HPDE6-E6E7 (cell line): ENCODE measurements at regions not wholly inside any gene's neighbourhood (a gene's known extent, or its start where the extent isn't known, plus 50 kb on each side); places are given as distances from the start of the nearest gene placed in this dataset.

ENCODE experiments used
- DNase-seq: peaks from one replicate; pipeline ENCODE4 v3.0.0; 2011; ENCODE audit warnings: missing footprints; ENCODE audit errors: extremely low spot score

DNA sequence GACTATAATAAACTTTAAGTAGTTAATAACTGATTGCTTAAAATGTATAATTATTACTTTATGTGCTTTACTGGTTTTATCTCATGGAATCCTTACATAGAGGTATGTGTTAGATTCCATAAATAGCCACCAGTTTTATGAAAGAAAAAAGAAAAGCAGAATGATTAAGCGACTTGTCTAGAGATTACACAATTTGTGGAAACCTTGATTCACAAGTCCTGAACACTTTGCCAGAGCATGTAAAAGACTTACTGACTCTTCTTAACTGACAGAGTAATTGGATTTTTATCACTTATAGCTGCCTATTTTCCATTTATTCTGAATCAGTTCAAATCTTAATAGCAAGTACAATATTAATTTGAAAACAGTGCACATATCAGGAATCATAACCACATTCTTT is 448.7 kb upstream of the NETO1 start:
- DNase-seq = no peak

DNA sequence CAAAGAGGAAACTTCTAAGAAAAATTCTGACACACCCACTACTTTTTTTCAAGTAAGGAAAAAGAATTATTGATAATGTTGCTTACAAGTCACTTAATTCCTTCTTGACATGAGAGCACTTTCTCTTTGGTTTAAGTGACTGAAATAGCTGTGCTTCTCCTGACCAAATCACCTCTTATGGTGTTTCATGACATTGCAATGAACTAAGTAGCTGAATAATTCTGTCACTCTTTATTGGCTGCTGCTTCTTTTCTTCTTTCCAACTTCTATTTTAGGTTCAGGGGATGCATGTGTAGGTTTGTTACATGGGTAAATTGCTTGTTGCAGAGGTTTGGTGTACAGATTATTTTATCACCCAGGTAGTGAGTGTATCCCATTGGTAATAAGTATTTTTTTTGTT is 447.6 kb upstream of the NETO1 start:
- DNase-seq = no peak

DNA sequence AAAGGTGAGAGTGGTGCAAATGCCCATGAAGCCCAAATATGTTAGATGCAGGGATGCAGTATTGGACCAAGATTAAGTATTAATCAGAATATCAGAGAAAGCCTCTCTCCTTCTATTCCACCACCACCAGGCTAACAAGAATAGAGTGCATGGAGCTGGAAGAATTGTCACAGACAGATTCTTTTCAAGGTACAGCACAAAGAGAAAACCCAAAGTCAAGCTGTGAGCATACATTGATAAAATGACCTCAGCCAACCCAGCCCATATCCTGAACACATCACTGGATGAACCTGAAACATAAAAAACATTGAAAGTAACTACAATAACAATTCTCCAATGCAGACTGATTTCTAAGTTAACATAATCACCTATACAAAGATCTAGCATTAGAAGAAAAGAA is 445.7 kb upstream of the NETO1 start:
- no peak for DNase-seq

DNA sequence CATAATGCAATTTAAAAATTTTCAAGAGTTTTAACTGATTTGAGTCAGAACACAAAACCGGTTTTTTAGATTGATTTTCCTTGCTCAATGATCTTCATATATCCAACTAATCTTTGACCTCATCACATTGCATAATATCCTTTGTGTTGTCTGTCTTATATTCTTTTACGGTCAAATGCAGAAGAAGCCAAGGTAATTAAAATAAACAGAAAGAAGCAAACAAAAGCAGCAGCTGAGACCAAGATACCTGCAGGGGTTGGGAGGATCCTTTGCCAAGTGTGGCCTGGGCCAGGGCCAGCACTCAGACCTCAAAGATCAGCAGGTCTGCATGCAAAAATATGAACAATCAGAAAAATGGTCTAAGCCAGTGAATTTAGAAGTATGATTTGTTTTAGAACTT is 428.9 kb upstream of the NETO1 start:
- no peak for DNase-seq

DNA sequence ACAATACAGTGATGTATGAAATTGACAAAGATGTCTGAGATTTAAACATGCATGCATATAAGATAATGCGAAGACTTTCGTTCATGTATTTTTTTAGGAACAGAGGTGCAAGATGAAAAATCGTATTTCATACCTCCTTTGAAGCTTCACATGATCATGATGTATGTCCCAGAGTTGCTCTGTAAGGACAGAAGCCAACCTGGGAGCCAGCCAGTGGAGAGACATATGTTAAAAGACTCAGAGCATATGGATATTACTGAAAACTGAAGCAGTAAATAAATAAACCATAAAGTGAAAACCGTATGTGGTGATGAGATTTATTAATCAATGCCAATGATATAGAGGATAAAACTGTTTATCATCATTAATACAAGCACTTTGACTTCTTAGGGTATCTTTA is 424.4 kb upstream of the NETO1 start:
- no peak for DNase-seq

DNA sequence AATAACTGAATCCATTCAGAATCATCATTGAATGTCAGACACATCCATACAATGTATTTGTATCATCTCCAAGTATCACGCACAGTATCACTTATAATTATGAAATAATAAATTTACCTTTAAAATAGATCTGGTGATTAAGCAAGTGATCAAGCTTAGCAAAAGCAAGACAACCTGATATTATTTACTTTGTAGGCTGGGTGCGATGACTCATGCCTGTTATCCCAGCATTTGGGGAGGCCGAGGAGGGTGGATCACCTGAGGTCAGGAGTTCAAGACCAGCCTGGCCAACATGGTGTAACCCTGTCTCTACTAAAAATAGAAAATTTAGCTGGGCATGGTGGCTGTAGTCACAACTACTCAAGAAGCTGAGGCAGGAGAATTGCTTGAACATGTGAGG is 421.0 kb upstream of the NETO1 start:
- DNase-seq = no peak

DNA sequence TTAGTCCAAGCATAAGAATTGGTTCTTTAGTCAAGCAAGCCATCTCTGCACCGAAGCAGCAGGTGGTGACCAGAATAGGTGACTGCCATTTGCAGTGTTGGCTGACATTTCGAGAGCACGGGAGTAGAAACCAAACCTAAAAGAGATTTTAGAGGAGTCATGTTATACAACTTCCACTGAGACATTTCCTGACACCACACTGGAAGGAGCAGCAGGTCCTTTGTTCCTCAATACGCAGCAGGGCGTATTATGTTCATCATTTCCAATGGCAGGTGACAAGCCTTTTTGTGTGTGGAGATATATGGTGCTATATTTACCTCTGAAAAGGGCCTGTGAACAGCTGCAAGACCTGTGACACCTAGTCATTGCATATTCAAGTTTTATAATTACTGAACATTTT is 418.8 kb upstream of the NETO1 start:
- DNase-seq = no peak

DNA sequence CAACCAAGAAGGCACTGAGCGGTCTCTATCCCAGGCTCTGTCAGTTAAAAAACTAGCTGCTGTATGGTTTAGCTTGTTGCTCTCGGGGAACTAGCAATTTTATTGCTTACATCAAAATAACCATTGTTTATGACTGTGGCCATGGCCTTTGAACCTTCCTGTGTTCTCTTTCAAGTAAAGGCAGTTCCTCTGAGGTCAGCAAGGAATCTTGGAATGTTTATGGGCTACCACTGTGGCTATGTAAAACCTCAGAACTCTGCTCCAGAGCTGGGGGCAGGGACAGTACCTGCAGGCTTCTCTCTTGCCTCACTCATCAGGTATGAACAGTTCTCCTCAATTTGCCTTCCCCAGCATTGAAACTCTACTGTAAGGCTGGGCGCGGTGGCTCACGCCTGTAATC is 416.0 kb upstream of the NETO1 start:
- DNase-seq = no peak

DNA sequence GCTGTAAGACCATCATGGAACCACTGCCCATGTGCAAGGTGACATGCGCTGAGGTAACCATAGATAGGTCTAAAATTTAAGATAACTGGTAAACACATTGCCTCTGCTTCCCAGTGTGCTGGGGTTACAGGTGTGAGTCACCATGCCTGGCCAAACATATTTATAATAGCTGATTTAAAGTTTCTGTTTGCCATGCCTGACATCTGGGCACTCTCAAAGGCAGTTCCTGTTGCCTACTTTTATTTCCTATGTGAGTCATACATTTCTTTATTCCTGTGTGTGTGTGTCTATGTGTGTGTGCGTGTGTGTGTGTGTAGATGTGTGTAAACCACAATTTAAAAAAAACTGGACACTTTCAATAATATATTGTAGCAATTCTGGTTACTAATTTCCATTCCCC is 415.2 kb upstream of the NETO1 start:
- no peak for DNase-seq

DNA sequence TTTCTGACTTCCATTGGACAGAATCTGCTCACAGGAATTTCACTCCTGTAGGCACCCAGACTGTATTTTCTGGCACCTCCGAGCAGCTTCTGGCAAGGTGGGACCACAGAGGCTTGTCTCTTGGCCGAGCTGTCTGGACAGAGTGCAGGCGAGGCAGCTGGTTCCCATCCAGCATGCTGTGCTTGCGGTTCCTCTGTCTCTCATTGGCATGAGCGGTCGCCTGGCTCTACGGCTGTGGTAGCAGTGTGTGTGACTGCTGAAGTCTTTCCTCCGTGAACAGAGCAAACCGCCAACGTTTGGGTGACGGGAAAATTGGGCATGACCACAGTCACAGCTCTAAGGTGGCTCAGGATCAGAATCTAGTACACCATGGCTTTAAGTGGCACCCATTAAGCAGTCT is 411.7 kb upstream of the NETO1 start:
- no peak for DNase-seq

DNA sequence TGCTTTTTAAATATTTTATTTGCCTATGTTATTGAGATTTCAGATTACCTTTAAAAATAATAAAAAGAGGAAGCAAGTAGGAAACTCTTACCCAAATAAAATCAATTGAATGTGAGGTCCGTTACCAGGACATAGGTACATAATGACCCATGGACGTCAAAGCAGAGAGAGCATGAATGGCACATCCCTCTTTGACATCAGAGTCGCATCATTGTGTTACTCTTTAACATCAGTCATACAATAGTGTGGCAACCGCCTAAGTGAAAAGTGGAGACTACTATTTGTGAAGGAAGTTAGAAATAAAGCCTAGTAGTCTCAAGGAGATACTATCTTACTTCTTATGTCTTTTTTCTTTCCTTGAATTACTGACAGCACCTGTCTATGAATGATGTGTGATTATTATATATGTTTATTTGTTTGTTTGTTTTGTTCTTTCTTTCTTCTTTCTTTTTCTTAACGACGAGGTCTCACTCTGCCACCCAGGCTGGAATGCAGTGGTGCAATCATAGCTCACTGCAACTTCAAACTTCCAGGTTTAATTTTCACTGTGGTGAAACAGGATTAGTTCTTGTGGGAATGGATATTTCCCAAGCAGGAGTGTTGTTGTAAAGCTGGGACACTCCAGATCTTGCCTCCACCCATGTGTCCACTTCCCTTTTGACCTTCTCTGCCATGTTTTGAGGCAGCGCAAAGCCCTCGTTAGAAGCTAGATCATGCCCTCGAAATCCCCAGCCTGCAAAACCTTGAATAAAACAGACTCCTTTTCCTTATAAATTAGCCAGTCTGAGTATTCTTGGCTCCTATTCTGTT is 407.2 kb upstream of the NETO1 start:
- DNase-seq = no peak

DNA sequence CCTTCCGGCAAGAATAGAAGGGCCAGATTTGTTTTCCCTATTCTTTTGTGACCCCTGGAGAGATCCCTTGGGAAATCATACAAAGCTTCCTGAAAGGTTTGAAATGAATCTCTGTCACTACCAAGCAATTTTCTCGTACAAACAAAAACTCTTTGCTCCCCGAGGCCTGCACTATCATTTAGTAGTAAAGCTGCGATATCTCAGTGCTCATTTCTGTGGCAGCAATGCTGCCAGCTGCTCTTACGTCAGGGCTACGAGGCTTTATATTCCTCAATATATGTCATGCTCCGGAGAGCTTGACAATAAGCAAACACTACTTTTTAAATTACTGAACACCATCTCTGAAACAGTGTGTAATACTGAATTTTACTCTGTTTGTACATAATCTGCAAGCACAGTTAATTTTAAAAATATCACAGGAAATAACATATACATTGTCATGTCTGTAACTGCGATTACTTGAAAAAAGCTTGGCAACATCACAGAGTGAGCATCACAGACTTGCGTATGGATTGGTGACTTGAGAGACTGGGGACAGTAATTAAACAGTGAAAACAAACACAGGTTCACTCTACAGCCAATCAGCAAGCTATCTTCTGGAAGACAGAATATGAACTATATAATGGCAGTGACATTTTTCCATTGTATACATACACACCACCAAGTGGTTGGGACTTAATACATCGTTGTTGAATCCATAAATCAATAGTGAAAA is 403.3 kb upstream of the NETO1 start:
- no peak for DNase-seq

DNA sequence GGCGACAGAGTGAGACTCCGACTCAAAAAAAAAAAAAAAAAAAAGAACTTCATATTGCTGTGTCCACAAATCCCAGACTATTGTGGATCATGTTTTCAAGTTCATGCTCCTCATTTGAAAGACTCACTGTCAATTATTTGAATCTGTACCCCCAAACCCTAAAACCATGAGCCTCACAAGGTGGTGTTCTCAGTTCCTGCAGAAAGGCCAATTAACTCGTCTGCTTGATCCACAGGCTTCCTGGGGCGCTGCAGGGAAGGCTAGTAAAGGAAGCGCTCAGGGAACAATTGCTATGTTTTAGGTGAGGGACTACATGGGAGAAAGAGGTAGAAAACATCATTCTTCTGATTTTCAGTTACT is 396.8 kb upstream of the NETO1 start:
- DNase-seq = no peak

DNA sequence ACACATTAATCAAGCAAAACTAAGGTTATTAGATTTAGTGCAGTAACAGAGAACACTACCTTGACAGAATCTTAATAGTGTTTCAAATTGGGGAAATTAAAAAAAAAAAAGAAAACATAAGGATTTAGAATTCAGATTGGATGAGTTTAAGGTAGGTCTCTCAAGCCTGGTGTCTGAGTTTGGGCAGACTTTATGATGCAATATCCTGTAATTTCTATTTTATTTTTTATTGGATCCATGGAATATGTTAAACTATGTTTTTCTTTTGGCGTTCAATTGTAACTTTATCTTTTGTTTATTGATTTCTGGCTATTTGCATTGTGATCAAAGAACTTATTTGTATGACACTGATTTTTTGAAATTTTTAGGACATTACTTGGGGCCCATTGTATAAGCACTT is 394.1 kb upstream of the NETO1 start:
- no peak for DNase-seq

DNA sequence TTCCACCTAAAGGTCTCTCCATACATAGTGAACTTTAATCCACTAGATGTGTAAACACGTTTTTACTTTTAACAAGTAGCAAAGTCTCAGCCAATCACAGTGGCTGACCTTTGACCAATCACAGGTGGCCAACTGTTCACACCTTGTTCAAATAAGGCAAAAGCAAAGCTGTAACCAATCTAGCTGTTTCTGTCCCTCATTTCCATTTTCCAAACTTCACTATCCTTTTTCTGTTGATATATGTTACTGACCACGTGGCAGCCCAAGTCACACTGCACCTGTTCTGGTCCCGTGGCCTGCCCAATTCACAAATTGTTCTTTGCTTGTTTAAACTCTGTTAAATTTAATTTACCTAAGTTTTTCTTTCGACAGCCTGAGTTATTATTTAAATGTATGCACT is 393.5 kb upstream of the NETO1 start:
- DNase-seq = no peak

DNA sequence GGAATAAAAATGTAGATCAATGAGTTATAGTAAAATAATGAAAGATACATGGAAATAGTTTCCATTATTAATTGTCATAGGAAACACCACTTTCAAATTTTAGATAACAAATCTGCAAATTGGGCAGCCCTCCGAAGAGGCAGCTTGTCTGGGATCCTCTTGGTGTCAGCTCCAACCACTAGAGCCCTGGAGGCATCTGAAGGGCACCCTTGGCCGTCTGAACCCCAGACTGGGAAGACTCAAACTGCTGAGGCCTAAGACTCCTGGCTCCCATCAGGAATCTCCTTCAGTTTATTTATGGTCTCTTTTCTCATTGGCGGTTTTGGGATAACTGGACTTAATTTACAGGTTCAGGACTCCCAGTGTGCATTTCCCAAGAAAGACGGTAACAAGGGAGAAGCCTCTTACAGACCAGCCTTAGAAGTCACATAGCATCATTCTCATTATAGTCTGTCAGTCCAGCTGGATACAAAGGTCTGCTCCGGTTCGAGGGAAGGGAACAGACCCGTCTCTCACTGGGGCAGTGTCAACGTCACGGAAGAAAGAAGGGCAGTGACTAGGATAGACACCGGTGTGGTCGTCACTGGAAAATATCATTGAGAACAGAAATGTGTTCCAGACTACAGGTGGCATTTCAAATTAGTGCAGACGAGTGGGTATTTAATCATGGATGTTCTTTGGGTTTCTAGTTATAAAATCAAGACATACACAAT is 390.7 kb upstream of the NETO1 start:
- no peak for DNase-seq

DNA sequence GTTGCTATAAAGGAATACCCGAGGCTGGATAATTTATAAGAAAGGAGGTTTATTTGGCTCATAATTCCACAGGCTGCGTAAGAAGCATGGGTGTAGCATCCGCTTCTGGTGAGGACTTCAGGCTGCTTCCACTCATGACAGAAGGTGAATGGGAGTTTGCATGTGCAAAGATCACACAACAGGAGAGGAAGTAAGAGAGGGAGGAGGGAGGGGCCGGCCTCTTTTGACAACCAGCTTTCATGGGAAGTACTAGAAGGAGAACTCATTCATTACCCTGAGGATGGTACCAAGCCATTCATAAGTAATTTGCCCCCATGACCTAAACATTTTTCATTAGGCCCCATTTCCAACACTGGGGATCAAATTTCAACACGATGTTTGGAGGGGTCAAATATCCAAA is 386.8 kb upstream of the NETO1 start:
- no peak for DNase-seq

DNA sequence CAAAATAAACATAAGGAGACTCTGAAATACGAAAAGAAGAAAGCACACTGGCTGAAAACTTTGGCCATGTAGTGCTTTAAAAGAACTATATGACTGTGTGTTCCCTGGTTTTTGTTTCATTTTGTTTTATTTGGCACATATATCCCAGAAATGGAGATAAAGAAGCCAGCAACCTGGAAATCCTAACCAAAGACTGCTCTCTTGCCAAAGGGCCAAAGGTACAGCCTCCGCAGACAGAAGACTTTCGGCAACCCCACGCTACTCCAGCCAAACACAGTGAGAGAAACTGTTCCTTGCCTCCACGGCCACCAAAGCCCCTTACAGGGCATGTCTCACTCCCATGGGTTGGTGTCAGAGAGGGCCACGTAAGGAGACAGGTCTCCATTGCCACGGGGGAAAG is 381.2 kb upstream of the NETO1 start:
- no peak for DNase-seq

DNA sequence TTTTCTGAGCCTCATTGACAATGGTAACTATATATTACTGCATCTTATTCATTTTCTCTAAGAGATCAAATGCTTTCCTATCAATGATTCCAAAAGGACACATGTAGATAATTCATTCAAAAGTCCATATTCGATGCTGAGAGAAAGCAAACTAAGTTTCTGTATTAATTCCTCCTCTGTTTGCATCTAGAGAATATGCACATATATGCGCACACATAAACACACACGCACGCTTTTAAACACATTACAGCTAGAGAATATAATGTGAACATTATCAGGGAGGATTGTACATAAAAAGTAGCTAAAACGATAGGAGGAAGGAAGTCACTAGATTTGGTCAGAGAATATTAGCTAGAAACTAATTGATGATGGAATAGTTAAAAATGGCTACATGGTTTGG is 379.0 kb upstream of the NETO1 start:
- no peak for DNase-seq

DNA sequence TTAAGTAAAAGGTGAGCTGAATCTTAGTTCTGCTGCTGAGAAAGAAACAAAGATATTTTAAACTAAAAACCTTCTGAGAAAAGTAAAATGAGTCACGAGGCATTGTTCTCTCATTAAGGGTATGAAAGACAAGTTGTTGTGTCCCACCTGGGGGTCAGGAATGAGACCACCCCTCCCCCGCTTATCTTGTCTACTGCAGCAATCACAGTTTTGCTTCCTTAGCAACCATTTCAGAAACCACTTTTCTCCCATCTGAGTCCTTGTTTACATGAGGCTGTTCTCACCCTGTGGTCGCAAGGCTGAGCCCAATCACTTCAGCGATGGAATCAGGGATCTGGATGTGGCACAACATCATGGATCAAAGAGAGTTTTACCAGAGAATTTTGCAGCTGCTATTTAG is 377.6 kb upstream of the NETO1 start:
- DNase-seq = no peak

DNA sequence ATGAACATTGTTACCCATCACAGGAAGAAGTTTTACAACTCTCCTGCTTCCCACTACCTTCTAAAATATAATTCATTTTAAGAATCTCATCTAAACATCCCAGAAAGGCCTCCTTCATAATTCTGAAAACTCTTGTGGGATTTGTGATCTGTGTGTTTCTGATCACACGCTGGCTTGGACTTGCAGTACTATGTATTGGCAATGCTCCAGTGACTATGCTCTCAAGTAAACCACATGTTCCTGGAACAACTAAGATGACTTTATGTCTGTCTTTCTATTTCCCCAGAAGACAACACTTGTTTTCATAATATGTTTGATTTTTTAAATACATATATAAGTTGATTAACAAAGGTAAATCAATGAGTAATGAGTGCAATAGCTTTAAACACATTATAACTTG is 376.6 kb upstream of the NETO1 start:
- no peak for DNase-seq

DNA sequence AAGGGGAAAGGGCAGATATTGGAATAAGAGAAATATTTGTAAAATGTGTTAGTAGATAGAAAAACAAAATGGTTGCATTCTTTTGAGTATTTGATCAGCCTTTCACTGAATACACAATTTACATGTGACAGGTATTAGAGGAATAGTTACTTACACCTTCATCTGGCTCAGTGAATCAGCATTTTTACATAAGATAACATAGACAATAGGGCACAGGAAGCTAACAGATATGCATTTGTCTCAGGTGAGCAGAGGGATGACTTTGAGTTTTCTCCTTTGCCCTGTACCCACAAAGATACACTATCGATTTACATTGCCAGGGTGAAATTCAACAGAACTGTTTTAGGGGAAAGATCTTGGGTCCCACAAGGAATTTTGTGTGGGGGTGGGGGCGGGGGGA is 373.1 kb upstream of the NETO1 start:
- no peak for DNase-seq

DNA sequence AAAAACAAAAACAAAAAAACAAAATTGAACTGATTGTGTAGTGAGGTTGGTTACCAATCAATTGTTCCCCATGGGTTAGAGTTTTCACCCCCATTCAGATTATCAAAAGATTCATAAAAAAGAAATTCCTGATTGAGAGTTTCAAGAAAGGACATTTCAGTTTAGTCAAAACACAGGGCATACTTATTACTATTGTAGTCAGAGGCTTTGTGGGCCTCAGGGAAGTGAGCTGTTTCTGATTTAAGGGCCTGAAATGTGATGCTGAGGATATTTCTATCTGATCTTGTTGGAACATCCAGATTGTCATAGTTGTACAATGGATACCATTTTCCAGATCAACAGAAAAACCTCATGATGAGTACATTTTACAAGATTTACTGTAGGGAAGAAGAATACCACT is 368.1 kb upstream of the NETO1 start:
- no peak for DNase-seq
